ENCODE measurements at regions not wholly inside any gene's neighbourhood (a gene's known extent, or its start where the extent isn't known, plus 50 kb on each side); places are given as distances from the start of the nearest gene placed in this dataset.

DNA sequence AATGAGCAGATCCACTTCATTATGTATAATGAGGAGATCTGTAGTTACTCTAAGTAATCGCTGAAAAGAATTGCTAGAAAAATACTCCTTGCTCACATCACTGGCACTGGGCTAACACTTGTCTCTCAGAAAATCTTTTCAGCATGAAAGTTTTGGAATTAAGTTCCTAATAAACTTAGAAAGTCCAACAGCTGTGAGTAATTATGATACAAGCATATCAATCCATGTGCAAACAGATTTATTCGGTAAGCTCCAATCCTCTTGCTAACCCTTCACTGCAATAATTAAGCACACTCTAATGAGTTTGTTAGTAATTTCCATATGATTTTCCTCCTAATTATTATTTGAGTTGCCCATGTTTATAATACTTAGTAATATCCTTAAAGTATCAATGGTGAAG, 652.6 kb upstream of the WWC1 start:
- TF ChIP-seq, protein P1, sequence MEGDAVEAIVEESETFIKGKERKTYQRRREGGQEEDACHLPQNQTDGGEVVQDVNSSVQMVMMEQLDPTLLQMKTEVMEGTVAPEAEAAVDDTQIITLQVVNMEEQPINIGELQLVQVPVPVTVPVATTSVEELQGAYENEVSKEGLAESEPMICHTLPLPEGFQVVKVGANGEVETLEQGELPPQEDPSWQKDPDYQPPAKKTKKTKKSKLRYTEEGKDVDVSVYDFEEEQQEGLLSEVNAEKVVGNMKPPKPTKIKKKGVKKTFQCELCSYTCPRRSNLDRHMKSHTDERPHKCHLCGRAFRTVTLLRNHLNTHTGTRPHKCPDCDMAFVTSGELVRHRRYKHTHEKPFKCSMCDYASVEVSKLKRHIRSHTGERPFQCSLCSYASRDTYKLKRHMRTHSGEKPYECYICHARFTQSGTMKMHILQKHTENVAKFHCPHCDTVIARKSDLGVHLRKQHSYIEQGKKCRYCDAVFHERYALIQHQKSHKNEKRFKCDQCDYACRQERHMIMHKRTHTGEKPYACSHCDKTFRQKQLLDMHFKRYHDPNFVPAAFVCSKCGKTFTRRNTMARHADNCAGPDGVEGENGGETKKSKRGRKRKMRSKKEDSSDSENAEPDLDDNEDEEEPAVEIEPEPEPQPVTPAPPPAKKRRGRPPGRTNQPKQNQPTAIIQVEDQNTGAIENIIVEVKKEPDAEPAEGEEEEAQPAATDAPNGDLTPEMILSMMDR (IDR thresholded peaks at IDR 0.05) = no peak
- no peak for TF ChIP-seq POLR2A (IDR thresholded peaks at IDR 0.05)
